GM19240 (cell line): ENCODE measurements at regions not wholly inside any gene's neighbourhood (a gene's known extent, or its start where the extent isn't known, plus 50 kb on each side); places are given as distances from the start of the nearest gene placed in this dataset.

Source experiments
- DNase-seq: peaks from one replicate; pipeline ENCODE4 v3.0.0; 2011; ENCODE audit warnings: low spot score; ENCODE audit not compliant: insufficient read length

DNA sequence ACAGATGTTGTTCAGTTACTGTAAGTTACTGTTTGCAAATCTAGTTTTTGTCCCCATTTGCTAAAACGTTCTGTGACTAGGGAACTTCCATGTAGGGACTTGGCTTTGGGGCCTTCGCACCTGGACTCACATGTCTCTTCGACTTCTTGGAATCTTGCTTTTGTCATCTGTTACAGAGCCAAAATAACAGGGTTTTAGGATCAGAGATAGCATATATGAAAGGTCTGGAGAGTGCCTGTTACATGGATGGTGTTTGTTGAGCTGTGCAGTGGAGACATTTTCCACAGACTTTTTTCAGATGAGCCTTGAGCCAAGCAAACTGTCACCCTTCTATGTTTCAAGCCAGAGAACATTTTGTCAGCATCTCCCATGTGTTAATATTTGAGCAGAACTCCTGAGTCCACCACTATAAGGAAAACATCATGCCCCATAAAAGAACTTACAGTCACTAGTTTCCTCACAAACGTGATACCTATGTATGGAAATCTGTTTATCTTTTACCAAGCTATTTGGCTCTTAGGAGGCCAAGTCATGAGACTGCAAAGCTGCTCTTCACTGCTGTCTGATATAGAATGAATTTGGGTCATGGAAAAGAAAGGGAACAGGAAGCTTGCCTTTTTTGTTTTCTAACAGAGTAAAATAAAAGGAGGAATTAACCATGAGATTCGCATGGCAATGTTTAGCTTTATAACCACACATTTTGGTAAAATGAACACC, 818.6 kb upstream of the IGFBP3 start:
- DNase-seq = no peak

DNA sequence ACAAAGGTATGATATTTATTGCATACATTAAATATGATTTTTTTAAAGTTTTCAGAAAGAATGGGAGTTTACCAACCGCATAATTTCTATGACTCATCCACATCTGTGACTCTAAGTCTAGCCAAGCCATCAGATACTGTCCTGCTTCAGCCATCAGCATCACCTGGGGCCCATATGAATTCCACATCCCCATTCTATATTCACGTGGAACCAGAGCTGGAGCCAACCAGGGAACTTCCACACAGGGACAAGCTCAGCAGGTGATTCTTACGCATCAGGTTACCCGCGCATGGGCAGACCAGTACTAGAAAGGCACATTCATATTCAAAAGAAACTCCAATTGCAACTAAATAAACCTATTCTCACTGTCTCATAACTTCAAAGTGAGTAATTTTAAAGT, 817.7 kb upstream of the IGFBP3 start:
- DNase-seq = no peak

DNA sequence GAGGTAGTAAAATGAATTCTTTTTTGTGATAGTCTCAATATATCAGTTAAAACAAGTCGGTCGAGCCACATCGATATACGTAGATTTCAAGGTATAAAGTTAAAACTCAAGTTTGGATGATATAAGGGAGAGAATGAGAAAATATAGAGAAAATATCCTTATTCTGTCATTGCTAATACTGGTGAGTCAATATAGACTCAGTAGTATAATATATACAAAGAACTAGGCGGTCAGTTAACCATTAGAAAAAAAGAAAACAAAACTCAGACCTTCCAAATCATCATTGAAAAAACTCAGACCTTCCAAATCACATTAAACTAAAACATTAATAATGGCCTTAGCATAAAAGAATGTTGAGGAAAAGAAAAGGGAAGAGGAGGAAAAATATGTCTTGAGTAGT, 817.1 kb upstream of the IGFBP3 start:
- DNase-seq = no peak

DNA sequence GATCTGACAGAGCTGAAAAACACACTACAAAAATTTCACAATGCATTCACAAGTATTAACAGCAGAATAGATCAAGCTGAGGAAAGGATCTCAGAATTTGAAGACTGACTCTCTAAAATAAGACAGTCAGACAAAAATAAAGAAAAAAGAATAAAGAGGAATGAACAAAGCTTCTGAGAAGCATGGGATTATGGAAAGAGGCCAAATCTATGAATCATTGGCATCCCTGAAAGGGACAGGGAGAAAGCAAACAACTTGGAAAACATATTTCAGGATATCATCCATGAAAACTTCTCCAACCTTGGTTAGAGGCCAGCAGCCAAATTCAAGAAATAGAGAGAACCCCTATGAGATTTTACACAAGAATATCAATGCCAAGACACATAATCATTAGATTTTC, 804.8 kb upstream of the IGFBP3 start:
- DNase-seq = no peak

DNA sequence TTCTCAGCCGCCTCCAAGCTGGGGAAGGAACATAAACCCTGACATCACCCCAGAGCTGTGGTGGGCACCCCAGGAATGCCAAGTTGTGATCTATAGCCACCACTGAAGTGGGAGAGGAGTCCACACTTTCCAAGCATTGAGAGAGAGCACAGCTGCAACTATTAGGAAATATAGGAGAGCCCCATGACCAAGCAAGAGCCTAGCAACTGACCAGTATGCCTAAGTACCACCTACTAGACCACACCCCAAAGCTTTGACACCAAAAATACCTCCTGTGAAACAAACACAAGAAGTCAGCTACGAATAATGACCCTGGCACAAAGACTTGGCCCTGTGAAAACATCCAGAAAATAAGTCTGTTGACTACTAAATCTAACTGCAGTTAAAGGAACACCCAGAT, 804.1 kb upstream of the IGFBP3 start:
- DNase-seq = no peak

DNA sequence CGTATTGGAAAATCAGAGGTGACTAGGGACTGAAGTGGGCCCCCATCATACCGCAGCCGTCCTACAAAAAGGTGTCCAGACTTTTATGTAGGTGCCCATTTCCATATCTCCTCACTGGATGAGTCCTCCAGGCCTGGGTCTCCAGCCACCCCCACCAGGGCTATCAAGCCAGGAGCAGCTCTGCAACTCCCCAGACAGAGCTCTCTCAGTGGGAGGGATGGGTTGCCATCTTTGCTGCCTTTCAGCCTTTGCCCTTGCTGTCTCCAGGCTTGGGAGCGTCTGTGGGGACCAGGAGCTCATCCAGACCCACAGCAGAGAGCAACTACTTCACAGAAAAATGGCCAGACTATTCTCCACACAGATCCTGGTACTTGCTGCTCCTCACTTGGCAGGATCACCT, 802.7 kb upstream of the IGFBP3 start:
- no peak for DNase-seq

DNA sequence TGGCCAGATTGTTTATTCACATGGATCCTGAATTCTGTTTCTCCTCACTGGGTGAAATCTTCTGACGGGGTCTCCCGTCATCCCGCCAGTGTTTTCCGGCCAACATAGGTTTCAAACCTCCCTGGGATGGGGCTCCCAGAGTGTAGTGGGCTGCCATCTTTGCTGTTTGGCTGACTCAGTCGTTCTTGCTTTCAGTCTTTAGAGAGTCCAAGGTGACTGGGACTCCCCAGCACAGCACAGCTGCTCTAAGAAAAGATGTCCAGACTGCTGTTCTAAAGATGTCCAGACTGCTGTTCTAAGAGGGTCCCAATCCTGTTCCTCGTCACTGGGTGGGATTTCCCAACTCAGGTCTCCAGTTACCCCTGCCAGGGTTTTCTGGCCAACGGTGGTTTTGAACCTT, 801.9 kb upstream of the IGFBP3 start:
- no peak for DNase-seq

DNA sequence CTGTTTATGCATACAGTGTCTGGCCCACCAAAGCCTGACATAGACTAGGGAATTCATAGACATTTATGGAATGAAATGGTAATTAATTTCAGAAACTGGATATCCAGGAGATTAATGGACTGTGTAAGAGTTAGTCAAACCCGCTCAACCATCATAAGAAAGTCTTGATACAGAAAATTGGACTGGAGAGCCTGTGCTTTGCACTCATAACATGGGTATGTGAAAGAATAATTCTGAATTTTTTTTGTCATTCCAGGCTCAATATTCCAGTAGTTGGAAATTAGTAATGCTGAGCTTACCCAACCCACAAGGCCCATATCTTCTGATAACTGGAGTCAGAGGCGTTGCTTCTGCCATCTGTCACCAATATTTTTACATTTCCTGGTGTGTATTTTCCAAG, 799.7 kb upstream of the IGFBP3 start:
- DNase-seq = no peak

DNA sequence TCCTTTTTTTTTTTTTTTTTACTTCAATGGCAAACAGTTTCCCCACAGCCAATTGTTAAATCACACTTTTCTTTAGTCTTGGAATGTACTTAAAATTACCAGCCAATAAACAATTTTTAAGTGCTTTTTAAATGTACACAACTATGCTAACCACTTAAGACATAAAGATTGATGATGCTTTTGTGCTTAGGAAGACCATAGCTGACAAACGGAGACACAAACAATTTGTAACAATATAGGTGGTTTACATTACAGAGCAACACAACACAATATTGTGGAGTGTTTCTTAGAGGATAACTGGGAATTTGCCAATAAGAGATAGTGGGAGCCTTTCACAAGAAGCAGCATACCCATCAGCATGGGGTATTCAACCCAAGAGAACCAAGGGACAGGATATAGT, 798.5 kb upstream of the IGFBP3 start:
- DNase-seq = no peak

DNA sequence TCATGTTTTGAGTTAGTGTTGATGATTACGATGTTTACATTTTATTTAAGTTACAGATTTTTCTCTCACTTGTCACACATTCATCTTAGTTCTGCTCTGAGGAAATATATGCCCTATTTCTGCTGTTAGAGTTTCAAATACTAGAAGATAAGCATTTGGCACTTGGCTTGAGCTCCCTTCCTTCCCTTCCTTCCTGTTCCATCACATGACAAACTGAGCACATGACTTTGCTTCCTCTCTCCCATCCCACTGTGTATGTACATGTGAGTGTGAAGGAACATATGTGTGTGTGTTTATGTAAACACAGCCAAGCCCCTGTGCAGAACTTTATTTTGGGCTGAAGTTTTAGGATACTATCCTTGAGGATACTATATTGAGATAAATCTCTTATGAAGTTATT, 795.9 kb upstream of the IGFBP3 start:
- DNase-seq = no peak

DNA sequence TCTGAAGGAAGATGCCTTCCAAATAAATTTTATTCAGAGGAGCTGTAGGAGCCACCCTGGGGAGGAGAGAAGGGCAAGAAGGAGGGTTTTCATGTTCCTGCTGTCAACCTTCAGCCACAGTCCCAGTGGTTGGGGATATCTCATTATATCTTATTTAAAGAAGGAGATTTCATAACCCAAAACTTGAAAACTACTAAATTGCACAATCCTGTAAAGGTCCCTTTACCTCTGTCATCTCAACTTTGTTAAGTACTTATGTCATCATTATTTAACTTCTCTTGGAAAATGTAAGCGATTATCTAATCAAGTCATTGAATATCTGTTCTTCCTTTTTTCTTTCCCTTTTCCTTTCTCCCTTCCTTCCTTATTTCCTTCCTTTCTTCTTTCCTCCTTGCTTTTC, 794.5 kb upstream of the IGFBP3 start:
- no peak for DNase-seq

DNA sequence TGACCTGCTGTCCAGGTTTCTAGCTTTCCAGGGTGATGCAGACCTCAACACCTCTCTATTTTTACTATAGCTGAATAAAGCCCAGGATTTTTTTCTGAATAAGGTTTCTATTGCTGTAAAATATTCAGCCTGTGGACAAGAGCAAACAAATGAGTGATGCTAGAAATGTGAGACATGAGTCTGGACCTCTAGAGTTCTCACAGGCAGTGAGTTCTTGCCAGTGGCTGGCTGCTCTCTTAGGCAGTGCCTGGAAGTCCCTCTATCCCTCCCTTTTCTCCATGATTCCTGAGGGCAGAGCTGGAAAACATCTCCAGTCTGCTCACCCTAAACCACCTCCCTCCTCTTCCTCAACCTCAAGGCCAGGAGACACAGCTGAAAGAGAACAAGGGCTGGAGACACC, 793.8 kb upstream of the IGFBP3 start:
- no peak for DNase-seq

DNA sequence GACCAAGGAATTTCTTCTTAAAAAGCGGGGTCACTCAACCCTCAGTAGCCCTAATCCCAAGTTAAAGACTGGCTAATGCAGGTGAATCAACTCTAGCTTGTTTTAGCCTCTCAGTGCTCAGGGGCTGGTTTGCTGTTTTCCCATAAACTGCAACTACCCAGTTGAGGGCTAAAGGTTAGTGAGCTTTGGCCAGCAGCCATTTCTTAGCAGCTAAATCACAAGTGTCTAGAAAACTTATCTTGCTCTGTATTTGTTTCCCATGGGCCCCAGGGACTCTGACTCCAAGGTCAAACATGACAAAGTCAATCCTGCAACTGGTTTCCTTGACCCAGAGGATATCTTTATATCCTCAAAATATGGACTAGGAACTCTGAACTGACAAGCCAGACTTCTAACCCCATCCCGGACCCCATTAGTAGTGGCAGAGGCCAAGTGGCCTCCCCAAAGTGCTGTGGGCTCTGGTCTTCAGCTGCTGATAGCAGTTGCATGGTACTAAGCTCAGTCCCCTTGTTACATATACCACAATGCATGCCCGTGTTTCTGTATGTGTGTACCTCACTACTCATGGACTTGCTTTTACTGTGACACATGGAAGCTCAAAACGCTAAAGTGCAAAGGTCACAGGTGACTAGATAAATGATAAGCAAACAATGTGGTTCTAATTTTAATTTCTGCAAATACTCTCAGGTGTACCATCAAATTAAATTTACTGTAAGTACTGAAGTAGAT, 793.0 kb upstream of the IGFBP3 start:
- DNase-seq = no peak

DNA sequence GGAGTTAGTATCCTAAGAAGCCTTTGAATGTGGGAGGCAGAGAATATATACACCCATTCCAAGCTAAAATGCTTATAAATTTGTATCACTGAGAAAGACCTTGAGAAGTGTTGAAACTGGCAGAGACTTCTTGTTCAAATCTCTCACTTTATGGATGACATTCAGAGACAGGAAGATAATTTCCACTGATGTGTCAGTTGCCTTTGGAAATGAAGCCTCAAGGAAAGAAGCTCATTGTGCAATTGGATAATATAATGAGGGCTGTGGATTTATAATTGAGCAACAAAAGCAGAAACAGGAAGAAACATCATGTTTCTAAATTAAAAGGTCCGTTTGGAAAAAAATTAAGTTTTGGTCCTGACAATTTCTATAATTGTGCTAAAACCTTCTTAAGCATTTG, 789.9 kb upstream of the IGFBP3 start:
- no peak for DNase-seq

DNA sequence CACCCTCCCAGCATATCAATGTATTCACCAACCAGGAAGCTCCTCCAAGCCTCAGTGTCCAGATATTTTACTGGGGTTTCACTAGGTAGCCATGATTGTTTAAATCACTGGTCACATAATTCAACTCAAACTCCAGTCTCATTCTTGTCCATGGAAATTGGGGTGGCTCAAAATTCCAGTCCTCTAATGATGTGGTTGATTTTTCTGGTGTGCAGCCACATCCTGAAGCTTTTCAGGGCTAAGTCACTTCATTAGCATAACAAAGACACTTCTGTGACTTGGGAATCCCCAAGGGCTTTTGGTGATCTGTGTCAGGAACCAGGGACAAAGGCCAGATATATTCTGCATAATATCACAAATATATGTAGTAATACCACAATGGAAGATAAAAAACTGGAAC, 786.9 kb upstream of the IGFBP3 start:
- DNase-seq = no peak

DNA sequence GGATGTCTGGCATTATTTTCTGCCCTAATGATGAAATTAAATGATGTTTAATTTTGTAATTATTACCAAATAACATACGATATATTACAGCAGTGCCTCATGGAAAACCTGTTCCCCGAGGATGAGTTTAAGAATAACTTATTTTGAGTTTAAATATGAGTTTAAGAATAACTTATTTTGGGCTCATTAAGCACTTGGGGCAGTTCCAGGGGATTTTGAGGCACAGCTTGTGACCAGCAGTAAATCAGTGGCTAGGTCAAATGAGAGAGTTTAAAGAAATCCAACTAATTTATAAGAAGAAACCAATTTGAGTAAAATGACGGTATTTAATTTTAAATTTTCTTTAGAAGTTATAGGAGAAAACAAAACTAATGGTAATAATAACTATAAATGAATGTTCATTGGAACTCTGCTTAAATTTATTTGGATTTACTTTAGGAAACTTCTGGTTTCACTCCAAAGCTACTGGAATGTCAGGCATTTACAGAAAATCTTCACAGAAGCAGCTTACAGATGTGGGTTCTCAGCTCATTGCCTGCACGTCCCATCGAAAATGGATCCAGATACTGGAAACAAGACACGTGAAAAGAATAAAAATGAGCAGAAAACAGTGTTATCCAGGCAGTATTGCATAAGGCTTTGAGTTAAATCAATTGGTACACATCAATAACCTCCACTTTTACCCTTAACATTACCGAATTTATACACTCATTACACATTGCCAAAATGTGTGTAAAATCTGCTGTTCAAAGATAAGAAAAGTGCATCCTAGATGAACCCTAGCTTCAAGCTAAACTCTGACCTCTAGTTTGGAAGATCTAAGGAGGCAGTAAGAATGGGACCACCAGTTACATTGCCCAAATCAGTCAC, 784.5 kb upstream of the IGFBP3 start:
- no peak for DNase-seq

DNA sequence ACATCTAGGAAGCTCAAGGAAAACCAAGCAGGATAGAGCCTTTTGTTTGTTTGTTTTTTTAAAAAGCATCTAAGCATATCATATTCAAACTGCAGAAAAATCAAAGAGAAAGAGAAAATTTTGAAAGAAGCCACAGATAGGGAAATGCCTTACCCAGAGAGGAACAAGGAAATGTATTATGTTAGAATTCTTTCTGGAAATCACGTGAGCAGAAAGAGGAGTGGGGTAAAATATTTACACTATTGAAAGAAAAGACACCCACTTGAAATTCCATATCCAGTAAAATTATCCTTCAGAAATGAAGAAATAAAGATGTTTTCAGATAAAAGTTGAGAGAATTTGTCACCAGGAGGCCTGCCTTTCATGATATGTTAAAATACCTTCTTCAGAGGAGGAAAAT, 775.7 kb upstream of the IGFBP3 start:
- no peak for DNase-seq

DNA sequence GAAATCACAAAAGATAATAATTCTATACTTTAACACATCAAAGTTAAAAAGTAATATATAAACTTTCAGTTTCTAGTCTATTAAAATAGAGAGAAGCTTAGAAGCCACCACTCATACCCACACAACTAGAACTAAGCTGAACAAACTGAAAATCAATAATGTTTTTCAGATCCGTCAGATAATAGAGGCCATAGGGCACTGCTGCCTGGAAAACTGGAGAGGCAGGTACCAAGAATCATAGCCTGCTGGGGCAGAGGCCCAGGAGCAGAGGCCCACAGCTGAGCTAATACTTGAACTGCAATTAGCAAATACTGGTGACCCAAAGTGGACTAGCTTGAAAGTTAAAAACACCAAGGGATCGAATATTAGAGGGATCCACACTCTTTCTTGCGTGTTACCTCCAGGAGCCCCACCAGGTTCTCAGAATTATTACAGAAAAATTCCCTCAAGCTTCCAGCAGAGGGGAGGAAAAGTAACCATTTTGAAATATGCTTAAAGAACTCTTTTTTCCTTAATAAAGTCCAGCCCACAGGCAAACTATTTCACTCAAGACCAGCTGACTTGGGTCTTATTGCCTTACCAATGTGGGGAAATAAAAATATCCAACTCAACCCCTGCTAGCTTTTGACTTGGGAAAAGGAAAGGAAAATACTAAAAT, 774.1 kb upstream of the IGFBP3 start:
- no peak for DNase-seq

DNA sequence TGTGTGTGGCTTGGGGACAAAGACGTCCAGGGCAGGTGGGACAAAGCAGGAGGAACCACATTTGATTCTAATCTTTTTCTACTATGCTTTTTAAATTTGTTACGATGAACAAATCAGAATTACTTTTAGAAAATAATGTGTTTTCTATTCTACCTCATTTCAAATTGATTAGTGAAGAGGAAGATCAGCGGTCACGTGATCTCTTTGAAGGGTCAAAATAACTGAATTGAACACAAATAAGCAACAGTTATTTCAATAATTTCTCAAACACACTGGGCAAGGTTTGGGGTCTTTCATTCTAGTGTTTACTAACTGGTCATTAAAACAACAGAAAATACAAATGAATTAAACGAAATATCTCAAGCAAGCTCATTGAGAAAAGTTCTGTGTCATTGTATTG, 773.0 kb upstream of the IGFBP3 start:
- no peak for DNase-seq

DNA sequence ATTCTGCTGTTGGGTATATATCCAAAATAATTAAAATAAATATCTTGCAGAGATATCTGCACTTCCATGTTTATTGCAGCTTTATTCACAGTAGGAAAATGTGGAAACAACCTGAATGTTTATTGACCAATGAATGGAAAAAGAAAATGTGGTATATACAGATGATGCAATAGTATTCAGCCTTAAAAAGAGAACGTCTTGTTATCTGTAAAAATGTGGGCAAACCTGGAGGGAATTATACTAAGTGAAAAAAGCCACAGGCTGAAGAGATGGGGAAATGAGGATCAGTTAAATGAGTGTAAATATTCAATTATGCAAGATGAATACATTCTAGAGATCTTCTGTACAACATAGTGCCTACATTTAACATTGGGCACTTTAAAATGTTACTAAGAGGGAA, 766.1 kb upstream of the IGFBP3 start:
- no peak for DNase-seq

DNA sequence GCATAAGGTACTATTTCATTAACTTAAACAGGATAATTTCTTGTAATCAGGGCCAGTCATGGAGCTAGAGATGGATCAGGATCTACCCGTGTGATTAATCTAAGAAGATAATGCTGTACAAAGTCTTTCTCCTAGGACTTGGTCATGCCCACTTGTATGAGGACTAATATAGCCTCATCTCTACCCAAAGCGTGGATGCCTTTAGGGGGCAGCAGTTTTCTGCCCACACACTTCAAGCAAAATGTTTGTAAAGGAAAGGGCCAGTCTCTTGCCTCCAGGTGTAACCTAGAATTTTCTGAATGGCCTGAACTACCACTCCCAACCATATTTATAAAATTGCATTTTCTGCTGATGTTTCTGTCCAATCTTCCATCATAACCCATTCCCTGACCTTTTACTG, 764.0 kb upstream of the IGFBP3 start:
- DNase-seq = no peak
